ENCODE measurements at regions not wholly inside any gene's neighbourhood (a gene's known extent, or its start where the extent isn't known, plus 50 kb on each side); places are given as distances from the start of the nearest gene placed in this dataset.
"Not testable (repeated sequence)": the region's sequence is repeated elsewhere in the genome, so short reads cannot be mapped to it uniquely, and the experiment has no call there.

DNA sequence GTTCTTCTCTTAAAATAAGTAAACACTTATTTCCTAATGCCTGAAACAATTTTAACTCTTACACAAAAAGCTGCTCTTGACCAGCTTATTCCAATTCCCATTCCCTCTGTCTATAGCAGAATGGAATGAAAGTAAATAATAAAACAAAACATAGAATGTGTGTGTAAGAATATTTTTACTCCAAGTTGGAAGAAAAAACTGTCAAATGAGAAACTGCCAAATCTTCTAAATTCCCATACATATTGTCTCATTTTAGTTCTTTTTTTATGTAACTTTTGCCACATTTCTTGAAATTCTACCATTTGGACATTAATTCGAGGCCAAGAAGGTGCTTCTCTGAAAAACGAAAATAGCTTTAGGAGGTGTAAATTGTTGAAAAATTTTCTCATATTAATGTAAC, 477.1 kb downstream of the FAT4 start:
- Histone ChIP-seq H4K20me1 (ENCODE audit: control insufficient read depth, extremely low read depth, insufficient read depth, low read length) (no peaks in the 10 kb centered on the region), H3K27me3 (ENCODE audit: control insufficient read depth, insufficient read depth, low read length) (no peaks in the 10 kb centered on the region), H3K9ac (ENCODE audit: insufficient read depth, low read length) (no peak overlapping the region), H3K9me3 (ENCODE audit: control insufficient read depth, insufficient read depth, low read depth, low read length) (no peaks in the 10 kb centered on the region), H3K4me1 (ENCODE audit: control insufficient read depth, extremely low read depth, insufficient read depth, low read length) (no peaks in the 10 kb centered on the region), H3K79me2 (ENCODE audit: control insufficient read depth, insufficient read depth, low read length) (no peaks in the 10 kb centered on the region), H3K27ac (ENCODE audit: insufficient read depth, low read length) (no peak overlapping the region), H2AFZ (ENCODE audit: low read length) (no peak overlapping the region), H3K4me2 (ENCODE audit: extremely low read depth, insufficient read depth, low read length) (no peak overlapping the region), H3K36me3 (ENCODE audit: control insufficient read depth, insufficient read depth, low read length) (no peaks in the 10 kb centered on the region), H3K4me3 (replicated peaks in 1 of 4; ENCODE audit: control extremely low read depth in 1 of 4, insufficient read depth in 1 of 4, low read depth in 3 of 4, low read length in 4 of 4) (no peak overlapping the region)
- no peak for DNase-seq (ENCODE audit: low read depth in 2 of 2)
- no peak for TF ChIP-seq EZH2 (IDR thresholded peaks at IDR 0.05; ENCODE audit: low read length, missing control alignments)
- TF ChIP-seq CTCF (conservative IDR thresholded peaks at IDR 0.05 in 1 of 2, IDR thresholded peaks at IDR 0.05 in 1 of 2; ENCODE audit: low read depth in 1 of 2, low read length in 2 of 2), result no peak

- no peaks in the 10 kb centered on the region for H3K9me3 ChIP-seq (ENCODE audit: control insufficient read depth, insufficient read depth, low read depth, low read length)
- H4K20me1 ChIP-seq (ENCODE audit: control insufficient read depth, extremely low read depth, insufficient read depth, low read length), result no peaks in the 10 kb centered on the region
- no peaks in the 10 kb centered on the region for H3K27me3 ChIP-seq (ENCODE audit: control insufficient read depth, insufficient read depth, low read length)
- no peak for DNase-seq (ENCODE audit: low read depth in 2 of 2)
- no peak overlapping the region for H3K4me2 ChIP-seq (ENCODE audit: extremely low read depth, insufficient read depth, low read length)
- H3K4me1 ChIP-seq (ENCODE audit: control insufficient read depth, extremely low read depth, insufficient read depth, low read length), result no peaks in the 10 kb centered on the region
- H3K79me2 ChIP-seq (ENCODE audit: control insufficient read depth, insufficient read depth, low read length), result no peaks in the 10 kb centered on the region
- no peak overlapping the region for H3K9ac ChIP-seq (ENCODE audit: insufficient read depth, low read length)
- no peak overlapping the region for H3K4me3 ChIP-seq (replicated peaks in 1 of 4; ENCODE audit: control extremely low read depth in 1 of 4, insufficient read depth in 1 of 4, low read depth in 3 of 4, low read length in 4 of 4)
- no peak overlapping the region for H3K27ac ChIP-seq (ENCODE audit: insufficient read depth, low read length)
- TF ChIP-seq CTCF (conservative IDR thresholded peaks at IDR 0.05 in 1 of 2, IDR thresholded peaks at IDR 0.05 in 1 of 2; ENCODE audit: low read depth in 1 of 2, low read length in 2 of 2) (no peak), EZH2 (IDR thresholded peaks at IDR 0.05; ENCODE audit: low read length, missing control alignments) (no peak)
- H3K36me3 ChIP-seq (ENCODE audit: control insufficient read depth, insufficient read depth, low read length), result no peaks in the 10 kb centered on the region
- H2AFZ ChIP-seq (ENCODE audit: low read length), result no peak overlapping the region
Measured at GRCh38 chr4:125794989-125795388, 480.2 kb downstream of the FAT4 start.

GRCh38 chr4:125796138-125796537, 481.4 kb downstream of the FAT4 start:
- TF ChIP-seq CTCF (conservative IDR thresholded peaks at IDR 0.05 in 1 of 2, IDR thresholded peaks at IDR 0.05 in 1 of 2; ENCODE audit: low read depth in 1 of 2, low read length in 2 of 2) (no peak), EZH2 (IDR thresholded peaks at IDR 0.05; ENCODE audit: low read length, missing control alignments) (no peak)
- H3K79me2 ChIP-seq (ENCODE audit: control insufficient read depth, insufficient read depth, low read length), result no peaks in the 10 kb centered on the region
- H3K4me1 ChIP-seq (ENCODE audit: control insufficient read depth, extremely low read depth, insufficient read depth, low read length), result no peaks in the 10 kb centered on the region
- H3K9ac ChIP-seq (ENCODE audit: insufficient read depth, low read length), result no peak overlapping the region
- no peak overlapping the region for H3K4me2 ChIP-seq (ENCODE audit: extremely low read depth, insufficient read depth, low read length)
- H3K36me3 ChIP-seq (ENCODE audit: control insufficient read depth, insufficient read depth, low read length), result no peaks in the 10 kb centered on the region
- peak overlapping the region; percentile 38 for H2AFZ ChIP-seq (ENCODE audit: low read length)
- peak in 1 of 2 donors; percentile 24 for DNase-seq (ENCODE audit: low read depth in 2 of 2)
- no peaks in the 10 kb centered on the region for H3K27me3 ChIP-seq (ENCODE audit: control insufficient read depth, insufficient read depth, low read length)
- H4K20me1 ChIP-seq (ENCODE audit: control insufficient read depth, extremely low read depth, insufficient read depth, low read length), result no peaks in the 10 kb centered on the region
- H3K9me3 ChIP-seq (ENCODE audit: control insufficient read depth, insufficient read depth, low read depth, low read length), result no peaks in the 10 kb centered on the region
- H3K4me3 ChIP-seq (replicated peaks in 1 of 4; ENCODE audit: control extremely low read depth in 1 of 4, insufficient read depth in 1 of 4, low read depth in 3 of 4, low read length in 4 of 4), result no peak overlapping the region
- H3K27ac ChIP-seq (ENCODE audit: insufficient read depth, low read length), result no peak overlapping the region

- H3K27me3 ChIP-seq (ENCODE audit: control insufficient read depth, insufficient read depth, low read length); H3K4me1 ChIP-seq (ENCODE audit: control insufficient read depth, extremely low read depth, insufficient read depth, low read length); H2AFZ ChIP-seq (ENCODE audit: low read length); H3K36me3 ChIP-seq (ENCODE audit: control insufficient read depth, insufficient read depth, low read length); DNase-seq (ENCODE audit: low read depth in 2 of 2); H3K9me3 ChIP-seq (ENCODE audit: control insufficient read depth, insufficient read depth, low read depth, low read length); H3K27ac ChIP-seq (ENCODE audit: insufficient read depth, low read length); H3K4me2 ChIP-seq (ENCODE audit: extremely low read depth, insufficient read depth, low read length); H4K20me1 ChIP-seq (ENCODE audit: control insufficient read depth, extremely low read depth, insufficient read depth, low read length); H3K4me3 ChIP-seq (replicated peaks in 1 of 4; ENCODE audit: control extremely low read depth in 1 of 4, insufficient read depth in 1 of 4, low read depth in 3 of 4, low read length in 4 of 4); H3K79me2 ChIP-seq (ENCODE audit: control insufficient read depth, insufficient read depth, low read length); H3K9ac ChIP-seq (ENCODE audit: insufficient read depth, low read length): not testable (repeated sequence)
Measured at GRCh38 chr4:125797621-125798020, 482.9 kb downstream of the FAT4 start.

Data from fibroblast of lung (primary cell).